GM12872 (cell line): ENCODE measurements at regions not wholly inside any gene's neighbourhood (a gene's known extent, or its start where the extent isn't known, plus 50 kb on each side); places are given as distances from the start of the nearest gene placed in this dataset.

Source experiments
- CTCF ChIP-seq: IDR thresholded peaks from 3 replicates; pipeline ENCODE4 v1.5.1; 2011; ENCODE audit warnings: low read depth, mild to moderate bottlenecking, low read length, moderate library complexity; ENCODE audit not compliant: insufficient read depth

- no peak for TF ChIP-seq CTCF
Measured at GRCh38 chr7:106715730-106716129, 54.8 kb upstream of the CCDC71L start.

GRCh38 chr7:106717254-106717954 lies 56.4 kb upstream of the CCDC71L start:
- TF ChIP-seq CTCF = no peak

- TF ChIP-seq CTCF = no peak
Measured at GRCh38 chr7:106717955-106718871, 57.3 kb upstream of the CCDC71L start.

DNA sequence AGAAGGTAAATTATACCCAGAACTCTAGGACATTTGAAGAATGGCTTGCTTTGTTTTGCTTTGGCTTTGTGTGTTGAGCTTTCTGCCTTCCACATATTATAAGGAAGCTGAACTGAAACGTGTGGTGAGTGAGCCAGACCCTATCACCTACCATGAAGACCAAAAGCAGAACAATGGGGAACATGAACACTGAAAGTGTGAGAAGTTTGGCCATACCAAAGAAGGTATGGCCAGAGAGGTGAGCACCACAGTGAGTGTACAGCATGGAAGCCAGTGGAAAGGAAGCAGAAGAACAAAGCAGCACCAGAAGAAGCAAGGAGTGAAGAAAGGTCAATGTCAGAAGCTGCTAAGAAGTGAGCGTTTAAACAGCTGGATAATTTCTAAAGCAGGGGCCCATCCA lies 59.7 kb upstream of the CCDC71L start:
- no peak for TF ChIP-seq CTCF

DNA sequence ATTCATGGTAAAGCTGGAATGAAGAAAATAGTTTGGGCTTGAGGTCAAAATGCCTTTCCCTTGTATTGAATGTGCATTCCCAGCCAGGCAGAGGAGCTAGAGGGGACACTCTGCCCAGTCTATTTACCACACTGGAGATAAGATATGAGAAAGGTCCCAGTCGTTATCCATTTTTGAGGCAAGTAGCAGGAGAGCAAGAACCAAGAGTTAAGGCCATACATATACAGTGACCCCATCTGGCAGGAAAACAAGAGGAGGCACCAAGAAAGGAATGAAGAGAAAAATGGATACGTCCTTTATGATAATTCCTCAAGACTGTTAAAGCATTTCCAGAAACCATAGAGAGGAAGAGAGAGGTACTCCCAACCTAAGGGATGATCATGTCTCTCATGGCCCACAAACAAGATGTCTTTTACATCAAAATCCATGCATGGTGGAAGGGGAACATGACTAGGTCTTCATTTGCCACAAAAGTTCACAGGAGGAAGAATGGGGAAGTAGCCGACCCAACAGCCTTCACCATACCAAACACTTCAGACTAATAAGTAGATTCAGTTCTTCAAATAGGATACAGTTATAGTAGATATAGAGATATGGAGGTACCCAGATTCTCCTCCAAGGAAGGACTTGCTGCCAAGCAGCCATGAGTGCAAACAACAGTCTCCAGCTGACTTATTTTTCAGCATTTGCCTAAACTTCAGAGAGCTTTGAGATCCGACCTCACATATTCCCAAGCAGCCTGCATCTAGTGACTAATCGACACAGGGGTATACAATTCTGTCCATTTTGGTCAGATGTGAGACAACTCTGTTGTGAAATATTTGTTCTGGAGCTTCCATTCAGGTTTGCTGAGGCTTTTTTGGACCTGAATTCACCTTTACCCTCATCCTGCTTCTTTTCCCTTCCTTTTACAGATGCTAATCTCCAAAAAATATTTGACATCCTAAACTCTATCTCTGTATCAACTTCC lies 61.1 kb upstream of the CCDC71L start:
- TF ChIP-seq CTCF = no peak

- no peak for TF ChIP-seq CTCF
Measured at GRCh38 chr7:106723398-106723797, 62.4 kb upstream of the CCDC71L start.

GRCh38 chr7:106729720-106730385 lies 68.9 kb upstream of the CCDC71L start:
- no peak for TF ChIP-seq CTCF
